Natural killer cell (primary cell): ENCODE measurements at regions not wholly inside any gene's neighbourhood (a gene's known extent, or its start where the extent isn't known, plus 50 kb on each side); places are given as distances from the start of the nearest gene placed in this dataset.

Source experiments
- ATAC-seq, 3 donors: fragments of 150-1000 bp in 2 of 3; fragments of 200-7000 bp in 1 of 3; cut with Tn5 transposase; 1 replicate in 1 of 3; 2 replicates in 2 of 3; pipeline ENCODE4 v1.10.0; 2021; ENCODE audit warnings: mild to moderate bottlenecking in 2 of 3, moderate library complexity in 2 of 3
- DNase-seq, 2 donors: peaks; one replicate each; pipeline versions ENCODE4 v3.0.0 to v3.0.0-alpha.2; 2013 to 2021; ENCODE audit warnings: mixed read lengths in 1 of 2
- H3K27ac ChIP-seq: one replicate; pipeline ENCODE4 v1.5.1; 2013; ENCODE audit warnings: mild to moderate bottlenecking, low read length
- H3K27me3 ChIP-seq: one replicate; pipeline ENCODE4 v1.6.1; 2013; ENCODE audit warnings: low read length; ENCODE audit not compliant: control insufficient read depth, insufficient read depth
- H3K36me3 ChIP-seq: one replicate; pipeline ENCODE4 v1.6.1; 2013; ENCODE audit warnings: low read length; ENCODE audit not compliant: control insufficient read depth, insufficient read depth
- H3K4me1 ChIP-seq: one replicate; pipeline ENCODE4 v1.6.1; 2013; ENCODE audit warnings: low read length; ENCODE audit not compliant: control insufficient read depth, insufficient read depth
- H3K4me3 ChIP-seq: one replicate; pipeline ENCODE4 v1.5.1; 2013; ENCODE audit warnings: low read length
- H3K9me3 ChIP-seq: one replicate; pipeline ENCODE4 v1.6.1; 2013; ENCODE audit warnings: low read length; ENCODE audit not compliant: control insufficient read depth, insufficient read depth
- H3K27ac Mint-ChIP-seq, 2 donors: one replicate each; pipeline ENCODE4 v1.8.0; 2022; ENCODE audit warnings: mild to moderate bottlenecking in 2 of 2, mixed read lengths in 2 of 2, moderate library complexity in 1 of 2
- H3K27me3 Mint-ChIP-seq, 2 donors: one replicate each; pipeline ENCODE4 v1.8.0; 2022; ENCODE audit warnings: low read depth in 2 of 2, mixed read lengths in 2 of 2
- H3K36me3 Mint-ChIP-seq: one replicate; pipeline ENCODE4 v1.8.0; 2022; ENCODE audit warnings: mixed read lengths
- H3K4me1 Mint-ChIP-seq, 2 donors: one replicate each; pipeline ENCODE4 v1.8.0; 2022; ENCODE audit warnings: mixed read lengths in 2 of 2
- H3K4me3 Mint-ChIP-seq: one replicate; pipeline ENCODE4 v1.8.0; 2022; ENCODE audit warnings: mild to moderate bottlenecking, moderate library complexity, mixed read lengths
- H3K9me3 Mint-ChIP-seq, 2 donors: one replicate each; pipeline ENCODE4 v1.8.0; 2022; ENCODE audit warnings: mixed read lengths in 2 of 2
- CTCF ChIP-seq: fragments of 200-600 bp; IDR thresholded peaks from one replicate; pipeline ENCODE4 v1.8.0; 2022; ENCODE audit warnings: antibody characterized with exemption
- WGBS: methylation state at CpG from one replicate; pipeline ENCODE4 v1.1.7; 2013; ENCODE audit warnings: missing lambda C conversion rate; ENCODE audit not compliant: insufficient coverage; 5-methylcytosine and 5-hydroxymethylcytosine counted together
- intact Hi-C: fragments of 100-400 bp; cut with micrococcal nuclease; formaldehyde crosslinking; loops from one replicate; pipeline ENCODE4 v1.14.2; 2022

- no peaks in the 10 kb centered on the region for H3K9me3 Mint-ChIP-seq
- Histone ChIP-seq H3K4me1 (peaks cover 33% of the 10 kb centered on the region), H3K27ac (no peak overlapping the region), H3K9me3 (no peaks in the 10 kb centered on the region), H3K4me3 (no peak overlapping the region), H3K27me3 (peaks cover 3% of the 10 kb centered on the region), H3K36me3 (no peaks in the 10 kb centered on the region)
- no peaks in the 10 kb centered on the region for H3K27me3 Mint-ChIP-seq
- TF ChIP-seq CTCF = no peak
- ATAC-seq (no peak), DNase-seq (no peak)
- 57% methylated on average over 27 of the region's 29 CpGs for WGBS
- H3K27ac Mint-ChIP-seq = no peak overlapping the region
- intact Hi-C loops = no loop called here
- no peaks in the 10 kb centered on the region for H3K36me3 Mint-ChIP-seq
- peaks cover 0 to 20% of the 10 kb centered on the region in 2 donors for H3K4me1 Mint-ChIP-seq
- H3K4me3 Mint-ChIP-seq = peak overlapping the region; percentile 67
Measured at GRCh38 chr7:1296356-1296981, 63.8 kb downstream of the UNCX start.

- H3K36me3 Mint-ChIP-seq = no peaks in the 10 kb centered on the region
- 50% methylated on average over 41 of the region's 44 CpGs for WGBS
- H3K27me3 Mint-ChIP-seq = peaks cover 0 to 1% of the 10 kb centered on the region in 2 donors
- H3K27me3 ChIP-seq = peaks cover 3% of the 10 kb centered on the region
- no peak for TF ChIP-seq CTCF
- H3K9me3 ChIP-seq = no peaks in the 10 kb centered on the region
- no peaks in the 10 kb centered on the region for H3K9me3 Mint-ChIP-seq
- ATAC-seq = no peak
- no peak overlapping the region for H3K27ac ChIP-seq
- no peak for DNase-seq
- no peaks in the 10 kb centered on the region for H3K36me3 ChIP-seq
- no peak overlapping the region for H3K27ac Mint-ChIP-seq
- H3K4me1 ChIP-seq = peaks cover 33% of the 10 kb centered on the region
- intact Hi-C loops = no loop called here
- no peak overlapping the region for H3K4me3 ChIP-seq
- peak overlapping the region; percentile 67 for H3K4me3 Mint-ChIP-seq
- H3K4me1 Mint-ChIP-seq = peaks cover 0 to 20% of the 10 kb centered on the region in 2 donors
Measured at GRCh38 chr7:1297017-1297960, 64.6 kb downstream of the UNCX start.

- Histone ChIP-seq H3K4me1 (peaks cover 28% of the 10 kb centered on the region), H3K27me3 (peaks cover 3% of the 10 kb centered on the region), H3K9me3 (no peaks in the 10 kb centered on the region), H3K36me3 (no peaks in the 10 kb centered on the region), H3K27ac (no peak overlapping the region), H3K4me3 (no peak overlapping the region)
- peaks cover 0 to 2% of the 10 kb centered on the region in 2 donors for H3K27me3 Mint-ChIP-seq
- no peak for TF ChIP-seq CTCF
- 82% methylated on average over 28 of the region's 28 CpGs for WGBS
- peak overlapping the region; percentile 43 for H3K4me3 Mint-ChIP-seq
- no peak for ATAC-seq
- peaks cover 0 to 15% of the 10 kb centered on the region in 2 donors for H3K4me1 Mint-ChIP-seq
- no peak for DNase-seq
- H3K27ac Mint-ChIP-seq = no peak overlapping the region
- no peaks in the 10 kb centered on the region for H3K36me3 Mint-ChIP-seq
- intact Hi-C loops = no loop called here
- no peaks in the 10 kb centered on the region for H3K9me3 Mint-ChIP-seq
Measured at GRCh38 chr7:1298051-1298930, 65.6 kb downstream of the UNCX start.
